Astrocyte (in vitro differentiated cells and primary cell): ENCODE measurements at regions not wholly inside any gene's neighbourhood (a gene's known extent, or its start where the extent isn't known, plus 50 kb on each side); places are given as distances from the start of the nearest gene placed in this dataset.

Experiments
- DNase-seq: peaks from one replicate; pipeline ENCODE4 v3.0.0-alpha.2; 2010; ENCODE audit warnings: low read depth
- FAIRE-seq: peaks from 2 replicates; lab custom pipeline; 2011; peaks lifted over from hg19 to GRCh38; lab: Jason Lieb, UNC
- H2AFZ ChIP-seq: 2 replicates; pipeline ENCODE4 v1.6.0; 2012; ENCODE audit warnings: low read depth, low read length, inconsistent platforms
- H3K27ac ChIP-seq: 2 replicates; pipeline ENCODE4 v1.5.1; 2011; ENCODE audit warnings: low read depth, low read length, inconsistent platforms
- H3K27me3 ChIP-seq: 2 replicates; pipeline ENCODE4 v1.6.0; 2011; ENCODE audit warnings: low read length, inconsistent platforms; ENCODE audit not compliant: insufficient read depth
- H3K36me3 ChIP-seq: 2 replicates; pipeline ENCODE4 v1.5.1; 2011; ENCODE audit warnings: low read length, inconsistent platforms; ENCODE audit not compliant: insufficient read depth
- H3K4me1 ChIP-seq: 2 replicates; pipeline ENCODE4 v1.5.1; 2011; ENCODE audit warnings: low read length, inconsistent platforms; ENCODE audit not compliant: insufficient read depth
- H3K4me2 ChIP-seq: 2 replicates; pipeline ENCODE4 v1.6.0; 2012; ENCODE audit warnings: low read length, inconsistent platforms
- H3K4me3 ChIP-seq: 2 replicates; pipeline ENCODE4 v1.5.1; 2011; ENCODE audit warnings: low read depth, mild to moderate bottlenecking, low read length, inconsistent platforms; ENCODE audit not compliant: insufficient read depth
- H3K79me2 ChIP-seq: 2 replicates; pipeline ENCODE4 v1.6.0; 2012; ENCODE audit warnings: mild to moderate bottlenecking, low read length, inconsistent platforms; ENCODE audit not compliant: insufficient read depth
- H3K9ac ChIP-seq: 2 replicates; pipeline ENCODE4 v1.6.0; 2012; ENCODE audit warnings: mild to moderate bottlenecking, low read length, inconsistent platforms
- H3K9me3 ChIP-seq: 2 replicates; pipeline ENCODE4 v1.5.1; 2012; ENCODE audit warnings: low read depth, mild to moderate bottlenecking, low read length, inconsistent platforms; ENCODE audit not compliant: insufficient read depth
- H4K20me1 ChIP-seq: 2 replicates; pipeline ENCODE4 v1.6.0; 2012; ENCODE audit warnings: low read length, inconsistent platforms; ENCODE audit not compliant: insufficient read depth
- H3K27ac Mint-ChIP-seq: one replicate; pipeline ENCODE4 v1.8.0; 2021; ENCODE audit warnings: mild to moderate bottlenecking, mixed read lengths; ENCODE audit not compliant: unreplicated experiment
- H3K27me3 Mint-ChIP-seq: one replicate; pipeline ENCODE4 v1.8.0; 2021; ENCODE audit warnings: low read depth, mixed read lengths; ENCODE audit not compliant: unreplicated experiment
- H3K36me3 Mint-ChIP-seq: one replicate; pipeline ENCODE4 v1.8.0; 2021; ENCODE audit warnings: low read depth, mixed read lengths; ENCODE audit not compliant: unreplicated experiment
- H3K4me1 Mint-ChIP-seq: one replicate; pipeline ENCODE4 v1.8.0; 2021; ENCODE audit warnings: low read depth, mixed read lengths; ENCODE audit not compliant: unreplicated experiment
- H3K4me3 Mint-ChIP-seq: one replicate; pipeline ENCODE4 v1.8.0; 2021; ENCODE audit warnings: mild to moderate bottlenecking, moderate library complexity, mixed read lengths; ENCODE audit not compliant: unreplicated experiment
- H3K9me3 Mint-ChIP-seq: one replicate; pipeline ENCODE4 v1.8.0; 2021; ENCODE audit warnings: mild to moderate bottlenecking, mixed read lengths; ENCODE audit not compliant: unreplicated experiment
- CTCF ChIP-seq: IDR thresholded peaks from 2 replicates; pipeline ENCODE4 v1.5.1; 2011; ENCODE audit warnings: low read depth, mild to moderate bottlenecking, inconsistent platforms, low read length, moderate library complexity; ENCODE audit not compliant: insufficient read depth
- EZH2 ChIP-seq: IDR thresholded peaks from 2 replicates; pipeline ENCODE4 v1.6.1; 2012; ENCODE audit warnings: mild to moderate bottlenecking, low read length, inconsistent platforms; ENCODE audit not compliant: insufficient read depth

GRCh38 chr10:88091490-88092061 is 228.2 kb downstream of the PTEN start:
- Histone ChIP-seq H3K36me3 (no peaks in the 10 kb centered on the region), H3K79me2 (no peaks in the 10 kb centered on the region), H3K9me3 (no peaks in the 10 kb centered on the region), H3K4me2 (no peak overlapping the region), H3K9ac (no peak overlapping the region), H3K27me3 (no peaks in the 10 kb centered on the region), H3K4me3 (no peak overlapping the region), H2AFZ (no peak overlapping the region), H3K27ac (no peak overlapping the region), H4K20me1 (no peaks in the 10 kb centered on the region), H3K4me1 (no peaks in the 10 kb centered on the region)
- H3K9me3 Mint-ChIP-seq: no peaks in the 10 kb centered on the region
- no peak overlapping the region for H3K27ac Mint-ChIP-seq
- peaks cover 4% of the 10 kb centered on the region for H3K4me1 Mint-ChIP-seq
- TF ChIP-seq EZH2 (no peak), CTCF (no peak)
- H3K27me3 Mint-ChIP-seq: peaks cover 5% of the 10 kb centered on the region
- FAIRE-seq (no peak), DNase-seq (no peak)
- H3K4me3 Mint-ChIP-seq: no peak overlapping the region
- no peaks in the 10 kb centered on the region for H3K36me3 Mint-ChIP-seq

GRCh38 chr10:88092265-88092664 is 228.8 kb downstream of the PTEN start:
- H3K9ac ChIP-seq: no peak overlapping the region

More at GRCh38 chr10:88092265-88092664, 228.8 kb downstream of the PTEN start:
- H3K4me1 Mint-ChIP-seq: peaks cover 4% of the 10 kb centered on the region
- H3K4me3 Mint-ChIP-seq: no peak overlapping the region
- H3K27ac Mint-ChIP-seq: no peak overlapping the region
- Histone ChIP-seq H3K79me2 (no peaks in the 10 kb centered on the region), H3K27me3 (no peaks in the 10 kb centered on the region), H3K36me3 (no peaks in the 10 kb centered on the region), H4K20me1 (no peaks in the 10 kb centered on the region), H3K4me3 (no peak overlapping the region), H2AFZ (no peak overlapping the region), H3K27ac (no peak overlapping the region), H3K4me1 (no peaks in the 10 kb centered on the region), H3K4me2 (no peak overlapping the region), H3K9me3 (no peaks in the 10 kb centered on the region)
- H3K36me3 Mint-ChIP-seq: no peaks in the 10 kb centered on the region
- H3K27me3 Mint-ChIP-seq: peaks cover 4% of the 10 kb centered on the region
- no peaks in the 10 kb centered on the region for H3K9me3 Mint-ChIP-seq
- FAIRE-seq (no peak), DNase-seq (no peak)
- no peak for TF ChIP-seq EZH2
- TF ChIP-seq CTCF: no peak
